GM12878 (cell line): ENCODE measurements at regions not wholly inside any gene's neighbourhood (a gene's known extent, or its start where the extent isn't known, plus 50 kb on each side); places are given as distances from the start of the nearest gene placed in this dataset.

Experiments used
- CREB1 ChIP-seq: IDR thresholded peaks from 2 replicates; pipeline ENCODE4 v1.6.1; 2012; ENCODE audit warnings: low read depth, mild to moderate bottlenecking, inconsistent platforms
- GABPA ChIP-seq: IDR thresholded peaks from 2 replicates; pipeline ENCODE4 v1.6.1; 2014; ENCODE audit warnings: antibody characterized with exemption, low read depth, mild to moderate bottlenecking, inconsistent platforms
- HDGF ChIP-seq: fragments of 450-650 bp; IDR thresholded peaks from 2 replicates; pipeline ENCODE4 v1.6.1; 2016; ENCODE audit warnings: antibody characterized with exemption

GRCh38 chr22:22099194-22099486 lies 116.6 kb upstream of the TOP3B start:
- no peak for TF ChIP-seq GABPA
- TF ChIP-seq CREB1 = no peak
- TF ChIP-seq HDGF = no peak
